IgD-negative memory B cell (primary cell): ENCODE measurements at regions not wholly inside any gene's neighbourhood (a gene's known extent, or its start where the extent isn't known, plus 50 kb on each side); places are given as distances from the start of the nearest gene placed in this dataset.
"Not testable (repeated sequence)": the region's sequence is repeated elsewhere in the genome, so short reads cannot be mapped to it uniquely, and the experiment has no call there.

ENCODE experiments used
- H3K27ac Mint-ChIP-seq, 3 donors: one replicate each; pipeline ENCODE4 v1.8.0; 2020 to 2022; ENCODE audit warnings: mild to moderate bottlenecking in 3 of 3, mixed read lengths in 3 of 3, moderate library complexity in 1 of 3
- H3K27me3 Mint-ChIP-seq: one replicate; pipeline ENCODE4 v1.8.0; 2021; ENCODE audit warnings: mixed read lengths
- H3K36me3 Mint-ChIP-seq: one replicate; pipeline ENCODE4 v1.8.0; 2020; ENCODE audit warnings: mild to moderate bottlenecking, mixed read lengths
- H3K4me1 Mint-ChIP-seq, 3 donors: one replicate each; pipeline ENCODE4 v1.8.0; 2020 to 2022; ENCODE audit warnings: mixed read lengths in 3 of 3, mild to moderate bottlenecking in 1 of 3
- H3K4me3 Mint-ChIP-seq, 4 donors: one replicate each; pipeline ENCODE4 v1.8.0; 2020 to 2022; ENCODE audit warnings: mild to moderate bottlenecking in 4 of 4, mixed read lengths in 4 of 4, moderate library complexity in 3 of 4
- H3K9me3 Mint-ChIP-seq, 3 donors: one replicate each; pipeline ENCODE4 v1.8.0; 2020 to 2021; ENCODE audit warnings: mixed read lengths in 3 of 3, mild to moderate bottlenecking in 1 of 3

DNA sequence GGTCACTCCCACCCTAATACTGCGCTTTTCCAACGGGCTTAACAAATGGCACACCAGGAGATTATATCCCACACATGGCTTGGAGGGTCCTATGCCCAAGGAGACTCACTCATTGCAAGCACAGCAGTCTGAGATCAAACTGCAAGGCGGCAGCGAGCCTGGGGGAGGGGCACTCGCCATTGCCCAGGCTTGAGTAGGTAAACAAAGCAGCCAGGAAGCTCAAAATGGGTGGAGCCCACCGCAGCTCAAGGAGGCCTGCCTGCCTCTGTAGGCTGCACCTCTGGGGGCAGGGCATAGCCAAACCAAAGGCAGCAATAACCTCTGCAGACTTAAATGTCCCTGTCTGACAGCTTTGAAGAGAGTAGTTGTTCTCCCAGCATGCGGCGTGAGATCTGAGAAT is 210.8 kb upstream of the MGAT5 start:
- not testable (repeated sequence) for H3K27me3 Mint-ChIP-seq, H3K9me3 Mint-ChIP-seq, H3K36me3 Mint-ChIP-seq, H3K27ac Mint-ChIP-seq
- H3K4me1 Mint-ChIP-seq: peaks cover 35 to 47% (median 44%) of the 10 kb centered on the region in 3 donors
- peak overlapping the region in 1 of 4 donors; percentile 67 for H3K4me3 Mint-ChIP-seq

DNA sequence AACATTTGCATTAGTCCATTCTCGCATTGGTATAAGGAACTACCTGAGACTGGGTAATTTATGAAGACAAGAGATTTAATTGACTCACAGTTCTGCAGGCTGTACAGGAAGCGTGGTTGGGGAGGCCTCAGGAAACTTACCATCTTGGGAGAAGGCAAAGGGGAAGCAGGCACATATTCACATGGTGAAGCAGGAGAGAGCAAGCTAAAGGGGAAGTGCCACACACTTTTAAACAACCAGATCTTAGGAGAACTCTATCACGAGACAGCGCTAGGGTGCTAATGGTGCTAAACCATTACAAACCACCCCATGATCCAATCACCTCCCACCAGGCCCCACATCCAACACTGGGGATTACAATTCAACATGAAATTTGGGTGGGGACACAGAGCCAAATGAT is 201.7 kb upstream of the MGAT5 start:
- Mint-ChIP-seq H3K27ac (peak overlapping the region in 1 of 3 donors; percentile 3), H3K4me1 (peaks cover 12 to 21% (median 17%) of the 10 kb centered on the region in 3 donors), H3K36me3 (peaks cover 8% of the 10 kb centered on the region), H3K27me3 (no peaks in the 10 kb centered on the region), H3K4me3 (peak overlapping the region in 2 of 4 donors; percentile 10 to 28), H3K9me3 (peaks cover 3 to 8% (median 6%) of the 10 kb centered on the region in 3 donors)

DNA sequence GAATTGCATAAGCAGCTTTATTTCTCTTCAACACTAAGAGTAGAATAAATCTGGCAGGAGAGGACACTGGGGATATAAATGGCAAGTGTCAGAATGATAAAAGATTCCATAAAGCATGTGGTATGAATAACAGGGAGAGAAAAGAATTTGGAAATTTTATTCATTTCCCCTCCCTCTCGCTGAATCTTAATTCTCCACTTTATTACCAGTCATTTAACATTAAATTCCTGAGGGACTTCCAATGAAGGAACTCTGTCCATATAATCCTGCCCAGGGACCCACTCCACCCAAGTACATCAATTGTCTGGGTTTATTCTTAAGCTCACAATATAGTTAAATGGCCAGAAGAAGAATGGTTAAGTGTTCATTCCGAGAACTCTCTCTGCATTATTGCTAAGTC is 197.7 kb upstream of the MGAT5 start:
- H3K36me3 Mint-ChIP-seq: peaks cover 2% of the 10 kb centered on the region
- H3K27me3 Mint-ChIP-seq: no peaks in the 10 kb centered on the region
- no peak overlapping the region for H3K4me3 Mint-ChIP-seq
- H3K4me1 Mint-ChIP-seq: peaks cover 5 to 13% (median 12%) of the 10 kb centered on the region in 3 donors
- peaks cover 2 to 7% (median 6%) of the 10 kb centered on the region in 3 donors for H3K9me3 Mint-ChIP-seq
- H3K27ac Mint-ChIP-seq: no peak overlapping the region

DNA sequence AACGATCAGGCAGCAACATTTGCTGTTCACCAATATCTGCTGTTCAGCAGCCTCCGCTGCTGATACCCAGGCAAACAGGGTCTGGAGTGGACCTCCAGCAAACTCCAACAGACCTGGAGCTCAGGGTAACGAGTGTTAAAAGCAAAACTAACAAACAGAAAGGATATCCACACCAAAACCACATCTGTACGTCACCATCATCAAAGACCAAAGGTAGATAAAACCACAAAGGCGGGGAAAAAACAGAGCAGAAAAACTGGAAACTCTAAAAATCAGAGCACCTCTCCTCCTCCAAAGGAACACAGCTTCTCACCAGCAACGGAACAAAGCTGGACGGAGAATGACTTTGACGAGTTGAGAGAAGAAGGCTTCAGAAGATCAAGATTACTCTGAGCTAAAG is 192.8 kb upstream of the MGAT5 start:
- H3K27me3 Mint-ChIP-seq, H3K9me3 Mint-ChIP-seq, H3K36me3 Mint-ChIP-seq, H3K4me3 Mint-ChIP-seq, H3K4me1 Mint-ChIP-seq: not testable (repeated sequence)
- H3K27ac Mint-ChIP-seq: peak overlapping the region in 1 of 3 donors; percentile 63

DNA sequence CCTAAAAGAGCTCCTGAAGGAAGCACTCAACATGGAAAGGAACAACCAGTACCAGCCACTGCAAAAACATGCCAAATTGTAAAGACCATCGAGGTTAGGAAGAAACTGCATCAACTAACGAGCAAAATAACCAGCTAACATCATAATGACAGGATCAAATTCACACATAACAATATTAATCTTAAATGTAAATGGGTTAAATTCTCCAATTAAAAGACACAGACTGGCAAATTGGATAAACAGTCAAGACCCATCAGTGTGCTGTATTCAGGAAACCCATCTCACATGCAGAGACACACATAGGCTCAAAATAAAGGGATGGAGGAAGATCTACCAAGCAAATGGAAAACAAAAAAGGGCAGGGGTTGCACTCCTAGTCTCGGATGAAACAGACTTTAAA is 191.6 kb upstream of the MGAT5 start:
- H3K27me3 Mint-ChIP-seq, H3K4me1 Mint-ChIP-seq, H3K36me3 Mint-ChIP-seq, H3K9me3 Mint-ChIP-seq, H3K27ac Mint-ChIP-seq: not testable (repeated sequence)
- peak overlapping the region in 1 of 4 donors; percentile 63 for H3K4me3 Mint-ChIP-seq

DNA sequence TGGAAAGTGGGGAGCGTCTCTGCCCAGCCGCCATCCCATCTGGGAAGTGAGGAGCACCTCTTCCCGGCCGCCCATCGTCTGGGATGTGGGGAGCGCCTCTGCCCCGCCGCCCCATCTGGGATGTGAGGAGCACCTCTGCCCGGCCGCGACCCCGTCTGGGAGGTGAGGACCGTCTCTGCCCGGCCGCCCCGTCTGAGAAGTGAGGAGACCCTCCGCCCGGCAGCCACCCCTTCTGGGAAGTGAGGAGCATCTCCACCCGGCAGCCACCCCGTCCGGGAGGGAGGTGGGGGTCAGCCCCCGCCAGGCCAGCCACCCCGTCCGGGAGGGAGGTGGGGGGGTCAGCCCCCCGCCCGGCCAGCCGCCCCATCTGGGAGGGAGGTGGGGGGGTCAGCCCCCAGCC is 190.0 kb upstream of the MGAT5 start:
- H3K4me3 Mint-ChIP-seq, H3K27me3 Mint-ChIP-seq, H3K9me3 Mint-ChIP-seq, H3K27ac Mint-ChIP-seq, H3K4me1 Mint-ChIP-seq, H3K36me3 Mint-ChIP-seq: not testable (repeated sequence)

DNA sequence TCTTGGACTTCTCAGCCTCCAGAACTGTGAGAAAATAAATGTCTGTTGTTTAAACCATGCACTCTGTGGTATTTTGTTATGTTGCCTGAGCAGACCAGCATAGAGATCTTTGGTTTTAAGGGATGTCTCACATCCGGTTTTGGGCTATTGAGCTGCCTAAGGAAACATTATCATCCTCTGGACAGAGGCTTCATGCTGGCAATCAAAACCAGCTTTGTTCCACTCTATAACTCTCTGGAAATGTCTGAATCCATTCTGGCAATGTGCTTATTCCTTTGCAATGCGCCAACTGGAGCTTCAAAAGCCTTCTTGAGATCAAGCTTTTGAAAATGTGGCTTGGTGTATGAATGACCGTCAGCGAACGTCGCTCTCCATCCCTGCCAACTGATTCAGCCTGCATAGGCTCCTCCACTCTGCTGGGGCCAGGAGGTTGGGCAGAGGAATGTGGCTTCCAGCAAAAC is 183.6 kb upstream of the MGAT5 start:
- no peak overlapping the region for H3K4me3 Mint-ChIP-seq
- H3K9me3 Mint-ChIP-seq: peaks cover 1 to 7% (median 2%) of the 10 kb centered on the region in 3 donors
- H3K4me1 Mint-ChIP-seq: no peaks in the 10 kb centered on the region
- H3K36me3 Mint-ChIP-seq: peaks cover 5% of the 10 kb centered on the region
- H3K27me3 Mint-ChIP-seq: no peaks in the 10 kb centered on the region
- no peak overlapping the region for H3K27ac Mint-ChIP-seq

DNA sequence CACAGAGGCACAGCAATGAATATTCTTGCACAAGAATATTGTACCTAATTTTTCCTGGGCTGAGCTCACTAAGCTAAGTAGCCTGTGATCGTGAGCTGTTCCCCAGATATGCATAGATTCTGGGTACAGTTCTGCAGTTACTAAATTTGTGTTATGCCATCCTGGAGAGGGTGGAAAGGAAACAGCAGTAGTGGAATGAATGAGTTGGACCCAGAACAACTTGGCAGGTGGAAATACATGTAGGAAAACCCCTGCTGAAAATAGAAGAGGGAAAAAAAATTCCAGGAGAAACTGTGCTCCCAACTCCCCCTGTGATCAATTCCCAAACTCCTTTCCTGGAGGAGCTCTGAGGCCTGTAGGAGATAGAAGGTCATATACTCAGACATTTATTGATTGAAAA is 181.5 kb upstream of the MGAT5 start:
- Mint-ChIP-seq H3K4me3 (no peak overlapping the region), H3K9me3 (peaks cover 4 to 7% (median 6%) of the 10 kb centered on the region in 3 donors), H3K4me1 (no peaks in the 10 kb centered on the region), H3K27ac (no peak overlapping the region), H3K36me3 (peaks cover 5% of the 10 kb centered on the region), H3K27me3 (no peaks in the 10 kb centered on the region)

DNA sequence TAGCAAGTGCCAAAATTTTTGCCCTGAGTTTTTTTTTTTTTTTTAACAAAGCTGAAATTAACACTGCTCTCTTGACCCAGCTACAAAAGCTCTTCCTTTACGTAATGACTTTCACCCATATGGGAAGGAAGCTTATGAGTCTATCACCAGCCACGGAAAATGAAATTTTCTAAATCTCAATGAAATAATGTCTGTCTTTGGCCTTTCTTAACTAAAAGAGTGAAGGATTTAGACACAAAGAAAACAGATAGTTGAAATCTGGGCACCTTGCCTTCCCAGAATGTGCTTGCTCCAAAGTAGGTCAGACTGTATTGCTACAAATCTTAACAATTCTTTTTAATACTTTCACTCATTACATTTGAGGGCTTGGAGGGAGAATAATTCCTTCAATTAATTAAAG is 180.8 kb upstream of the MGAT5 start:
- peaks cover 4 to 7% (median 6%) of the 10 kb centered on the region in 3 donors for H3K9me3 Mint-ChIP-seq
- H3K27ac Mint-ChIP-seq: no peak overlapping the region
- H3K36me3 Mint-ChIP-seq: peaks cover 5% of the 10 kb centered on the region
- H3K4me1 Mint-ChIP-seq: no peaks in the 10 kb centered on the region
- no peaks in the 10 kb centered on the region for H3K27me3 Mint-ChIP-seq
- H3K4me3 Mint-ChIP-seq: no peak overlapping the region

DNA sequence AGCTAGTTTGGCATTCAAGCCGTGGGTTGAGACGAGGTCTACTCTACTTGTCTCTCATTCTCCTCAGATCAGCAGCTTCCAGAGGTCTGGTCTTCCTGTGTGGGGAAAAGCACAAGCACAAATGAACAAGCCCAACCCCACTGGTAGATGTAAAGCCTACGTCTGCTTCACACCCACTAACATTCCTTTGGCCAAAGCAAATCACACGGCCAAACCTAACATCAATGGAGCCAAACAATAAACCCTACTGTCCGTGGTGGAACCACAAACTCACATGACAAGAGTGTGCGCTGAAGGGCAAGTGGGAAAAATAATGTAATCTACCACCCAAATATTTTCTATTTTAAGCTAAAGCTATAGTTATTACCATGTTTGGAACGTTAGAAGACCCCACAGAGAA is 179.3 kb upstream of the MGAT5 start:
- Mint-ChIP-seq H3K27ac (no peak overlapping the region), H3K9me3 (peaks cover 3 to 6% (median 5%) of the 10 kb centered on the region in 3 donors), H3K36me3 (peaks cover 2% of the 10 kb centered on the region), H3K4me1 (peaks cover 6 to 10% (median 8%) of the 10 kb centered on the region in 3 donors), H3K4me3 (no peak overlapping the region), H3K27me3 (no peaks in the 10 kb centered on the region)

DNA sequence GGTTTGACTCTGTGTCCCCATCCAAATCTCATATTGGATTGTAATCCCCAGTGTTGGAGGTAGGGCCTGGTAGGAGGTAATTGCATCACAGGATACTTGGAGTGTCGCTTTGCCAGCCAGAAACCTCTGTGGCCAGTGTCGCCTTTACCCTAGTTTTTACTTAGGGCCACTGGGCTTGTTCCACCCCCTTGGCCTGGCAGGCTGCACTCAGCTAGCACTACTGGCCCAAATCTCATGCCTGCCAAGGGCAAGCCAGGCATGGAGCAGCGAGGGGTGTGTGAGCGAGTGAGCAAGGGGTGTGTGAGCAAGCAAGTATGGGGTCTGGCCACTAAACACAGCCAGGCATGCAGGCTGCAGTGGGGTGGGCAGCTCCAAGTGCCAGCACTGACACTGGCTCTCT is 178.7 kb upstream of the MGAT5 start:
- Mint-ChIP-seq H3K9me3 (peaks cover 0 to 6% (median 3%) of the 10 kb centered on the region in 3 donors), H3K4me1 (peaks cover 6 to 11% (median 9%) of the 10 kb centered on the region in 3 donors), H3K27ac (no peak overlapping the region), H3K36me3 (peaks cover 2% of the 10 kb centered on the region), H3K27me3 (no peaks in the 10 kb centered on the region), H3K4me3 (no peak overlapping the region)

DNA sequence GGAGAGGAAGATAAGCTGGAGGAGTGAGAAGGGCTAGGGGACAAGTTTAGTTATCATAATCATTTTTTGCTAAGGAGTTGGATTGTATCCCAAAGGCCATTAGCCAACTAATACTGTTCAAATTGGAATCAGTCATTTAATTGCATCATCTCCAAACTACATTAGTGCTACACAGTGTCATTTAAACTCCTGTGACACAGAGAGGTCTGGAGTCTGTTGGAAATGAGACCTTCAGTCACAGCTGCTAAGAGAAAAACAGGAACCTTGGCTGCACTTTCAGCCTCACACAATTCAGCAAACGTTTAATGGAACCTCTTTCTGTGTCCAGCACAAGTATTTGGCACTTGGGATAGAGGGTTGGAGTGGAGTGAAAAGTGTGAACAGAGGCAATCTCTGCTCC is 175.5 kb upstream of the MGAT5 start:
- H3K4me3 Mint-ChIP-seq: no peak overlapping the region
- peaks cover 0 to 6% (median 3%) of the 10 kb centered on the region in 3 donors for H3K9me3 Mint-ChIP-seq
- peaks cover 2% of the 10 kb centered on the region for H3K36me3 Mint-ChIP-seq
- peaks cover 6 to 11% (median 9%) of the 10 kb centered on the region in 3 donors for H3K4me1 Mint-ChIP-seq
- no peak overlapping the region for H3K27ac Mint-ChIP-seq
- no peaks in the 10 kb centered on the region for H3K27me3 Mint-ChIP-seq

DNA sequence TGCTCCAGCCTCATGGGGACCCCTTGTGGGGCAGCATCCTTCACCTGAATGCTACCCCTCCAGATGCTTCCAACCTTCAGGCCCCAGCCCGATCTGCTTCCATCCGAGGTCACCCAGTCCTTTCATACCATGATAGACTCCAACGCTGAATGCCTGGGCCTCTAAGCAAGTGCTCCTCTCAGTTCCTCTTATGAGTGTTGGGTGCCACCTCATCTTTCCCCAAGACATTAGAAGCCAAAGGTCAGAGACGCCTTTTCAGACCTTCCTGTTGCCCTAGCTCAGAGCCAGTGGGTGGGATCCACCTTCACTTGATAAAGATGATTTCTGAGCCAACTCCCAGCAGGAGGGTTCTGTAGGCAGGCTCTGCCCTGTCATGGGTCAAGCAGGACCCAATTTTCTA is 174.5 kb upstream of the MGAT5 start:
- Mint-ChIP-seq H3K27ac (no peak overlapping the region), H3K36me3 (no peaks in the 10 kb centered on the region), H3K9me3 (peaks cover 0 to 6% (median 3%) of the 10 kb centered on the region in 3 donors), H3K4me3 (no peak overlapping the region), H3K4me1 (peaks cover 6 to 11% (median 9%) of the 10 kb centered on the region in 3 donors), H3K27me3 (no peaks in the 10 kb centered on the region)

DNA sequence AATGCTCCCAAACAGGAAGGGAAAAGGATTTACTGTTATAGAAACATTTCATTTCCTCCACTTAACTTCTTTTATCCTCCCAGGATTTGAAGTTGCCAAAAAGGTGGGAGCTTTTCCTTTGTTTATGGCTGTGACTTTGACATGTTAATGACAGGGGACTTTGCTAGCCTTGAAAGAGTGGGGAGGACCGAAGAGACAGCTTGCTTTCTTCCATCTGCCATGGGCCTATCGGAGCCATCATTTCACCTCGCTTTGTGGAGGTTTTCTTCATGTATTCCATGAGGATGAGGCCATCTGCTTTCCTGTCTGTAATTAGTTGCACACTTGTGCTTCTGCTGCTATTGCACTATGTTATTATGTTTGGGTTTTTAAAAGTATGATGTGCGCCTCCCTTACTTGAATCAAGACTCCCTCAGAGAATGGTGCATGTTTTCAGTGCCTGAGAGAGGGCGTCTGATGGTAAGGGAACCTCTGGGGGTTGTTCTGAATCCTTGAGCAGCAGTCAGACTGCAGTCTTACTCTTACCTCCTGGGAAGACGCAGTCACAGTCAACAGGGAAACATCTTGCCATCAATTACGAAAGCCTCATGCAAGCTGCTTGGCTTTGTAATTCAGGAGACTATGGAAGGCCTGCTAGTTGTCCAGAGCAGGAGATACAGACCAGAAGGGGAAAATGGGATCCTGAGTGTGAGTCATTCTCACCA is 173.3 kb upstream of the MGAT5 start:
- H3K9me3 Mint-ChIP-seq: peaks cover 0 to 4% (median 3%) of the 10 kb centered on the region in 3 donors
- H3K27ac Mint-ChIP-seq: no peak overlapping the region
- no peak overlapping the region for H3K4me3 Mint-ChIP-seq
- peaks cover 6 to 11% (median 9%) of the 10 kb centered on the region in 3 donors for H3K4me1 Mint-ChIP-seq
- H3K27me3 Mint-ChIP-seq: no peaks in the 10 kb centered on the region
- H3K36me3 Mint-ChIP-seq: no peaks in the 10 kb centered on the region

DNA sequence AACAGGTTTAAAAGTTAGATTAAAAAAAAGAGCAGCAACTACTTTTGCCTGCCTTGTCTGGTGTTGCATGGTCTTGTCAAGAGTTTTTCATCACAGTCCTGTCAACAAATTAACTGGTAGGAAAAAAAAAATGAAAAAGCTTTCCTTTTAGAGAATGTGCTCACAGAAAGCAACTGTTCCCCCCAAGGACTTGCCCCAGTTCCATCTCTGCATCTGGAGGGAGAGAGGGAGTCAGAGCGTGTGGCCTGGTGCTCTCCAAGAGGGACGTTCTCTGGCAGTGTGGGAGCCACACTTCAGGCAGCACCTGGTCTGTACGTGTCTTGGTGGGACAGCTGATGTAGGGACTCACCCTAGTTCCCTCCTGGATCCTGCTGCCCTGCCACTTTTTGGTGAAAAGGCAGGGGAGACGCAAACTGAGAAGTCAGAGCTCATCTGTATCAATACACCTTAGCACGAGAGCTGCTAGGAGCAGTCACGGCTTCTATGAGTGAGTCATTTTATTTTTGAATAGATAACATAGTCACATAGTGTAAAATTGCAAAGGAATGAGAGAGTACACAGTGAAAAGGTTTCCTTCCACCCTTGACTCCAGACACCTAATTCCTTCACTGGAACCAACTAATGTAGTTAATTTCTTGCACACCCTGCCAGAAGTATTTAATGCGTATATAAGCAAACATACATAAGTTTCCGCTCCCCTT is 172.5 kb upstream of the MGAT5 start:
- Mint-ChIP-seq H3K4me3 (no peak overlapping the region), H3K27me3 (no peaks in the 10 kb centered on the region), H3K27ac (peak overlapping the region in 1 of 3 donors; percentile 17), H3K36me3 (no peaks in the 10 kb centered on the region), H3K9me3 (peaks cover 0 to 2% (median 0%) of the 10 kb centered on the region in 3 donors), H3K4me1 (peaks cover 6 to 11% (median 9%) of the 10 kb centered on the region in 3 donors)

DNA sequence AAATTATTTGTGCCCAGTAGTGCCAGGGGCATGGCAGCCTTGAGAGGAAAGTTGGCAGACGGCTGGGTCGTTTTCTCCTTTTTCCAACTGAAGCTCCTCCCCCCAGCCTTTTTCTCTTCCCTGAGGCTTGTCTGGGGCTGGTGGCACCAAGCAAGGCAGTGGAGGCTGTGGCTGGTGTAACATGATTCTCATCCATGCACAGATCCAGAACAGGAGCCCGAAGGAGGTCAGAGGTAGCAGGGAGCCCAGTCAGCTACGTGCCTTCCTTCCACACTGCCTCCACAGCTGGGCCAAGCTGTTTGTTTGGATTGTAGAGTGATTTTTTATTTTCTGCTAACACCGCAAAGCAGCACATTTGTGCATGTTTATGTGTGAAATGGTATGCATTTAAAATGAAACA is 170.3 kb upstream of the MGAT5 start:
- no peaks in the 10 kb centered on the region for H3K36me3 Mint-ChIP-seq
- H3K27ac Mint-ChIP-seq: no peak overlapping the region
- no peaks in the 10 kb centered on the region for H3K9me3 Mint-ChIP-seq
- H3K4me3 Mint-ChIP-seq: no peak overlapping the region
- no peaks in the 10 kb centered on the region for H3K27me3 Mint-ChIP-seq
- H3K4me1 Mint-ChIP-seq: peaks cover 6 to 15% (median 9%) of the 10 kb centered on the region in 3 donors
